Activated naive CD4-positive, alpha-beta T cell treated with anti-CD3 and anti-CD28 coated beads, Interleukin-2, amount 50 U/mL, for 24 hours (primary cell): ENCODE measurements at regions not wholly inside any gene's neighbourhood (a gene's known extent, or its start where the extent isn't known, plus 50 kb on each side); places are given as distances from the start of the nearest gene placed in this dataset.
"Not testable (repeated sequence)": the region's sequence is repeated elsewhere in the genome, so short reads cannot be mapped to it uniquely, and the experiment has no call there.

Experiments
- H3K27ac Mint-ChIP-seq: one replicate; pipeline ENCODE4 v1.8.0; 2021; ENCODE audit warnings: mild to moderate bottlenecking, mixed read lengths
- H3K27me3 Mint-ChIP-seq: one replicate; pipeline ENCODE4 v1.8.0; 2021; ENCODE audit warnings: mixed read lengths
- H3K36me3 Mint-ChIP-seq: one replicate; pipeline ENCODE4 v1.8.0; 2021; ENCODE audit warnings: mixed read lengths
- H3K4me1 Mint-ChIP-seq: one replicate; pipeline ENCODE4 v1.8.0; 2021; ENCODE audit warnings: mixed read lengths
- H3K4me3 Mint-ChIP-seq: one replicate; pipeline ENCODE4 v1.8.0; 2021; ENCODE audit warnings: mild to moderate bottlenecking, mixed read lengths
- H3K9me3 Mint-ChIP-seq: one replicate; pipeline ENCODE4 v1.8.0; 2021; ENCODE audit warnings: mixed read lengths

GRCh38 chr2:185970148-185970852, 231.7 kb downstream of the FSIP2 start:
- Mint-ChIP-seq H3K4me1 (no peaks in the 10 kb centered on the region), H3K4me3 (no peak overlapping the region), H3K9me3 (peaks cover 11% of the 10 kb centered on the region), H3K36me3 (peaks cover 8% of the 10 kb centered on the region), H3K27me3 (no peaks in the 10 kb centered on the region), H3K27ac (no peak overlapping the region)

- H3K36me3 Mint-ChIP-seq, result peaks cover 6% of the 10 kb centered on the region
- H3K4me3 Mint-ChIP-seq, result no peak overlapping the region
- H3K27me3 Mint-ChIP-seq, result no peaks in the 10 kb centered on the region
- no peak overlapping the region for H3K27ac Mint-ChIP-seq
- peaks cover 7% of the 10 kb centered on the region for H3K9me3 Mint-ChIP-seq
- no peaks in the 10 kb centered on the region for H3K4me1 Mint-ChIP-seq
Observed at GRCh38 chr2:185978634-185979407, 240.2 kb downstream of the FSIP2 start.

GRCh38 chr2:185979546-185980071, 241.0 kb downstream of the FSIP2 start:
- Mint-ChIP-seq H3K27ac (no peak overlapping the region), H3K27me3 (no peaks in the 10 kb centered on the region), H3K4me3 (no peak overlapping the region), H3K36me3 (peaks cover 4% of the 10 kb centered on the region), H3K4me1 (no peaks in the 10 kb centered on the region), H3K9me3 (no peaks in the 10 kb centered on the region)

GRCh38 chr2:185980944-185981343, 242.3 kb downstream of the FSIP2 start:
- Mint-ChIP-seq H3K27ac (no peak overlapping the region), H3K9me3 (no peaks in the 10 kb centered on the region), H3K4me1 (no peaks in the 10 kb centered on the region), H3K4me3 (no peak overlapping the region), H3K36me3 (peaks cover 4% of the 10 kb centered on the region), H3K27me3 (no peaks in the 10 kb centered on the region)

GRCh38 chr2:185984670-185985069, 246.1 kb downstream of the FSIP2 start:
- H3K36me3 Mint-ChIP-seq, result peaks cover 3% of the 10 kb centered on the region
- H3K27ac Mint-ChIP-seq, result no peak overlapping the region
- H3K9me3 Mint-ChIP-seq, result no peaks in the 10 kb centered on the region
- H3K4me3 Mint-ChIP-seq, result no peak overlapping the region
- no peaks in the 10 kb centered on the region for H3K4me1 Mint-ChIP-seq
- no peaks in the 10 kb centered on the region for H3K27me3 Mint-ChIP-seq

GRCh38 chr2:185988907-185989306, 250.3 kb downstream of the FSIP2 start:
- H3K27me3 Mint-ChIP-seq, H3K4me1 Mint-ChIP-seq, H3K27ac Mint-ChIP-seq, H3K36me3 Mint-ChIP-seq, H3K9me3 Mint-ChIP-seq, H3K4me3 Mint-ChIP-seq: not testable (repeated sequence)

- Mint-ChIP-seq H3K4me1 (no peaks in the 10 kb centered on the region), H3K27ac (no peak overlapping the region)
Observed at GRCh38 chr2:185990861-185991525, 252.4 kb downstream of the FSIP2 start.

GRCh38 chr2:185998562-185999070, 260.0 kb downstream of the FSIP2 start:
- H3K27ac Mint-ChIP-seq, result no peak overlapping the region
- peaks cover 6% of the 10 kb centered on the region for H3K9me3 Mint-ChIP-seq

More at GRCh38 chr2:185990861-185991525, 252.4 kb downstream of the FSIP2 start:
- Mint-ChIP-seq H3K9me3 (no peaks in the 10 kb centered on the region), H3K36me3 (no peaks in the 10 kb centered on the region), H3K4me3 (no peak overlapping the region), H3K27me3 (no peaks in the 10 kb centered on the region)

GRCh38 chr2:186009341-186009740, 270.7 kb downstream of the FSIP2 start:
- H3K4me3 Mint-ChIP-seq, result no peak overlapping the region
- no peaks in the 10 kb centered on the region for H3K4me1 Mint-ChIP-seq
- H3K27me3 Mint-ChIP-seq, result no peaks in the 10 kb centered on the region
- peaks cover 26% of the 10 kb centered on the region for H3K36me3 Mint-ChIP-seq
- H3K27ac Mint-ChIP-seq, result no peak overlapping the region
- peaks cover 16% of the 10 kb centered on the region for H3K9me3 Mint-ChIP-seq

More at GRCh38 chr2:185998562-185999070, 260.0 kb downstream of the FSIP2 start:
- no peak overlapping the region for H3K4me3 Mint-ChIP-seq
- H3K27me3 Mint-ChIP-seq, result no peaks in the 10 kb centered on the region
- H3K4me1 Mint-ChIP-seq, result no peaks in the 10 kb centered on the region
- peaks cover 6% of the 10 kb centered on the region for H3K36me3 Mint-ChIP-seq

- H3K36me3 Mint-ChIP-seq, result peaks cover 7% of the 10 kb centered on the region
- peaks cover 6% of the 10 kb centered on the region for H3K9me3 Mint-ChIP-seq
- no peaks in the 10 kb centered on the region for H3K27me3 Mint-ChIP-seq
- no peak overlapping the region for H3K4me3 Mint-ChIP-seq
- H3K4me1 Mint-ChIP-seq, result no peaks in the 10 kb centered on the region
- no peak overlapping the region for H3K27ac Mint-ChIP-seq
Observed at GRCh38 chr2:186017278-186017677, 278.7 kb downstream of the FSIP2 start.

GRCh38 chr2:186024921-186025320, 286.3 kb downstream of the FSIP2 start:
- Mint-ChIP-seq H3K4me1 (no peaks in the 10 kb centered on the region), H3K9me3 (peaks cover 6% of the 10 kb centered on the region), H3K27me3 (no peaks in the 10 kb centered on the region), H3K27ac (no peak overlapping the region), H3K36me3 (peaks cover 1% of the 10 kb centered on the region), H3K4me3 (no peak overlapping the region)

GRCh38 chr2:186027922-186028321, 289.3 kb downstream of the FSIP2 start:
- Mint-ChIP-seq H3K4me1 (no peaks in the 10 kb centered on the region), H3K27ac (no peak overlapping the region), H3K9me3 (peaks cover under 1% of the 10 kb centered on the region), H3K36me3 (peaks cover 1% of the 10 kb centered on the region), H3K27me3 (no peaks in the 10 kb centered on the region), H3K4me3 (no peak overlapping the region)

- Mint-ChIP-seq H3K27me3 (no peaks in the 10 kb centered on the region), H3K4me1 (no peaks in the 10 kb centered on the region), H3K4me3 (no peak overlapping the region), H3K27ac (no peak overlapping the region), H3K36me3 (no peaks in the 10 kb centered on the region), H3K9me3 (no peaks in the 10 kb centered on the region)
Observed at GRCh38 chr2:186031229-186031628, 292.6 kb downstream of the FSIP2 start.

GRCh38 chr2:186032102-186032738, 293.6 kb downstream of the FSIP2 start:
- Mint-ChIP-seq H3K36me3 (no peaks in the 10 kb centered on the region), H3K27me3 (no peaks in the 10 kb centered on the region), H3K9me3 (no peaks in the 10 kb centered on the region), H3K4me3 (no peak overlapping the region), H3K4me1 (no peaks in the 10 kb centered on the region), H3K27ac (no peak overlapping the region)

GRCh38 chr2:186032930-186033329, 294.3 kb downstream of the FSIP2 start:
- H3K27me3 Mint-ChIP-seq, result no peaks in the 10 kb centered on the region

More at GRCh38 chr2:186032930-186033329, 294.3 kb downstream of the FSIP2 start:
- H3K36me3 Mint-ChIP-seq, result no peaks in the 10 kb centered on the region
- H3K9me3 Mint-ChIP-seq, result no peaks in the 10 kb centered on the region
- H3K27ac Mint-ChIP-seq, result no peak overlapping the region
- H3K4me1 Mint-ChIP-seq, result no peaks in the 10 kb centered on the region
- no peak overlapping the region for H3K4me3 Mint-ChIP-seq
